ENCODE measurements at regions not wholly inside any gene's neighbourhood (a gene's known extent, or its start where the extent isn't known, plus 50 kb on each side); places are given as distances from the start of the nearest gene placed in this dataset.
"Not testable (repeated sequence)": the region's sequence is repeated elsewhere in the genome, so short reads cannot be mapped to it uniquely, and the experiment has no call there.

GRCh38 chr7:32223071-32223650 lies 153.0 kb upstream of the PDE1C start:
- no peak overlapping the region for H3K4me3 Mint-ChIP-seq
- no peaks in the 10 kb centered on the region for H3K36me3 Mint-ChIP-seq (ENCODE audit: insufficient read depth in 2 of 2)
- H3K4me1 Mint-ChIP-seq (ENCODE audit: low read depth): no peaks in the 10 kb centered on the region
- H3K27me3 Mint-ChIP-seq (ENCODE audit: low read depth): peaks cover 5% of the 10 kb centered on the region
- no peak for ATAC-seq (replicated peaks in 1 of 2)
- no peak overlapping the region for H3K27ac Mint-ChIP-seq
- H3K9me3 Mint-ChIP-seq: peaks cover 0 to 2% of the 10 kb centered on the region in 2 donors
- DNase-seq: no peak

- H3K27me3 Mint-ChIP-seq (ENCODE audit: low read depth): peaks cover 5% of the 10 kb centered on the region
- no peaks in the 10 kb centered on the region for H3K36me3 Mint-ChIP-seq (ENCODE audit: insufficient read depth in 2 of 2)
- ATAC-seq (replicated peaks in 1 of 2) (no peak), DNase-seq (no peak)
- no peak overlapping the region for H3K4me3 Mint-ChIP-seq
- H3K27ac Mint-ChIP-seq: no peak overlapping the region
- H3K9me3 Mint-ChIP-seq: peaks cover 0 to 2% of the 10 kb centered on the region in 2 donors
- no peaks in the 10 kb centered on the region for H3K4me1 Mint-ChIP-seq (ENCODE audit: low read depth)
Measured at GRCh38 chr7:32222251-32222900, 152.2 kb upstream of the PDE1C start.

- no peak overlapping the region for H3K4me3 Mint-ChIP-seq
- H3K36me3 Mint-ChIP-seq (ENCODE audit: insufficient read depth in 2 of 2): no peaks in the 10 kb centered on the region
- DNase-seq (no peak), ATAC-seq (replicated peaks in 1 of 2) (no peak)
- H3K27ac Mint-ChIP-seq: no peak overlapping the region
- H3K4me1 Mint-ChIP-seq (ENCODE audit: low read depth): no peaks in the 10 kb centered on the region
- peaks cover 0 to 2% of the 10 kb centered on the region in 2 donors for H3K9me3 Mint-ChIP-seq
- H3K27me3 Mint-ChIP-seq (ENCODE audit: low read depth): peaks cover 5% of the 10 kb centered on the region
Measured at GRCh38 chr7:32221736-32222135, 151.5 kb upstream of the PDE1C start.

- no peak overlapping the region for H3K27ac Mint-ChIP-seq
- no peak for DNase-seq
- H3K4me1 Mint-ChIP-seq (ENCODE audit: low read depth): no peaks in the 10 kb centered on the region
- H3K36me3 Mint-ChIP-seq (ENCODE audit: insufficient read depth in 2 of 2): no peaks in the 10 kb centered on the region
- H3K9me3 Mint-ChIP-seq: peaks cover 0 to 2% of the 10 kb centered on the region in 2 donors
- no peak for ATAC-seq (replicated peaks in 1 of 2)
- H3K4me3 Mint-ChIP-seq: no peak overlapping the region
- peaks cover 5% of the 10 kb centered on the region for H3K27me3 Mint-ChIP-seq (ENCODE audit: low read depth)
Measured at GRCh38 chr7:32221056-32221455, 150.8 kb upstream of the PDE1C start.

GRCh38 chr7:32219831-32220230 lies 149.6 kb upstream of the PDE1C start:
- H3K27me3 Mint-ChIP-seq (ENCODE audit: low read depth); DNase-seq; ATAC-seq (replicated peaks in 1 of 2); H3K4me1 Mint-ChIP-seq (ENCODE audit: low read depth); H3K36me3 Mint-ChIP-seq (ENCODE audit: insufficient read depth in 2 of 2); H3K4me3 Mint-ChIP-seq; H3K9me3 Mint-ChIP-seq; H3K27ac Mint-ChIP-seq: not testable (repeated sequence)

- no peak for ATAC-seq (replicated peaks in 1 of 2)
- Mint-ChIP-seq H3K27ac (no peak overlapping the region), H3K9me3 (peaks cover 0 to 2% of the 10 kb centered on the region in 2 donors), H3K4me1 (ENCODE audit: low read depth) (no peaks in the 10 kb centered on the region), H3K27me3 (ENCODE audit: low read depth) (peaks cover 5% of the 10 kb centered on the region), H3K4me3 (no peak overlapping the region), H3K36me3 (ENCODE audit: insufficient read depth in 2 of 2) (no peaks in the 10 kb centered on the region)
- DNase-seq: no peak
Measured at GRCh38 chr7:32219416-32219815, 149.2 kb upstream of the PDE1C start.

- Mint-ChIP-seq H3K27ac (no peak overlapping the region), H3K27me3 (ENCODE audit: low read depth) (peaks cover 5% of the 10 kb centered on the region), H3K4me1 (ENCODE audit: low read depth) (no peaks in the 10 kb centered on the region), H3K4me3 (no peak overlapping the region), H3K9me3 (peaks cover 0 to 2% of the 10 kb centered on the region in 2 donors), H3K36me3 (ENCODE audit: insufficient read depth in 2 of 2) (no peaks in the 10 kb centered on the region)
- DNase-seq (no peak), ATAC-seq (replicated peaks in 1 of 2) (no peak)
Measured at GRCh38 chr7:32218741-32219288, 148.6 kb upstream of the PDE1C start.

- ATAC-seq (replicated peaks in 1 of 2): no peak
- peaks cover 0 to 2% of the 10 kb centered on the region in 2 donors for H3K9me3 Mint-ChIP-seq
- H3K4me1 Mint-ChIP-seq (ENCODE audit: low read depth): no peaks in the 10 kb centered on the region
Measured at GRCh38 chr7:32218154-32218467, 147.9 kb upstream of the PDE1C start.

GRCh38 chr7:32217341-32218153 lies 147.3 kb upstream of the PDE1C start:
- ATAC-seq (replicated peaks in 1 of 2) (no peak), DNase-seq (no peak)
- no peak overlapping the region for H3K27ac Mint-ChIP-seq
- peaks cover 0 to 2% of the 10 kb centered on the region in 2 donors for H3K9me3 Mint-ChIP-seq
- H3K4me3 Mint-ChIP-seq: no peak overlapping the region
- H3K27me3 Mint-ChIP-seq (ENCODE audit: low read depth): peaks cover 5% of the 10 kb centered on the region
- H3K4me1 Mint-ChIP-seq (ENCODE audit: low read depth): no peaks in the 10 kb centered on the region
- H3K36me3 Mint-ChIP-seq (ENCODE audit: insufficient read depth in 2 of 2): no peaks in the 10 kb centered on the region

More at GRCh38 chr7:32218154-32218467, 147.9 kb upstream of the PDE1C start:
- H3K27ac Mint-ChIP-seq: no peak overlapping the region
- no peak for DNase-seq
- no peak overlapping the region for H3K4me3 Mint-ChIP-seq
- H3K27me3 Mint-ChIP-seq (ENCODE audit: low read depth): peaks cover 5% of the 10 kb centered on the region
- no peaks in the 10 kb centered on the region for H3K36me3 Mint-ChIP-seq (ENCODE audit: insufficient read depth in 2 of 2)

GRCh38 chr7:32216759-32217158 lies 146.6 kb upstream of the PDE1C start:
- peaks cover 0 to 2% of the 10 kb centered on the region in 2 donors for H3K9me3 Mint-ChIP-seq
- ATAC-seq (replicated peaks in 1 of 2) (no peak), DNase-seq (no peak)
- no peaks in the 10 kb centered on the region for H3K4me1 Mint-ChIP-seq (ENCODE audit: low read depth)
- no peak overlapping the region for H3K4me3 Mint-ChIP-seq
- H3K27me3 Mint-ChIP-seq (ENCODE audit: low read depth): peaks cover 5% of the 10 kb centered on the region
- H3K27ac Mint-ChIP-seq: no peak overlapping the region
- H3K36me3 Mint-ChIP-seq (ENCODE audit: insufficient read depth in 2 of 2): no peaks in the 10 kb centered on the region

- Mint-ChIP-seq H3K4me1 (ENCODE audit: low read depth) (no peaks in the 10 kb centered on the region), H3K9me3 (peaks cover 0 to 2% of the 10 kb centered on the region in 2 donors), H3K27ac (no peak overlapping the region), H3K4me3 (no peak overlapping the region), H3K36me3 (ENCODE audit: insufficient read depth in 2 of 2) (no peaks in the 10 kb centered on the region), H3K27me3 (ENCODE audit: low read depth) (peaks cover 5% of the 10 kb centered on the region)
- DNase-seq (no peak), ATAC-seq (replicated peaks in 1 of 2) (no peak)
Measured at GRCh38 chr7:32215697-32216096, 145.5 kb upstream of the PDE1C start.

GRCh38 chr7:32214913-32215312 lies 144.7 kb upstream of the PDE1C start:
- H3K4me1 Mint-ChIP-seq (ENCODE audit: low read depth): no peaks in the 10 kb centered on the region
- ATAC-seq (replicated peaks in 1 of 2) (no peak), DNase-seq (no peak)
- peaks cover 0 to 2% of the 10 kb centered on the region in 2 donors for H3K9me3 Mint-ChIP-seq
- peaks cover 5% of the 10 kb centered on the region for H3K27me3 Mint-ChIP-seq (ENCODE audit: low read depth)
- H3K4me3 Mint-ChIP-seq: no peak overlapping the region
- H3K36me3 Mint-ChIP-seq (ENCODE audit: insufficient read depth in 2 of 2): no peaks in the 10 kb centered on the region
- no peak overlapping the region for H3K27ac Mint-ChIP-seq

- Mint-ChIP-seq H3K4me1 (ENCODE audit: low read depth) (no peaks in the 10 kb centered on the region), H3K36me3 (ENCODE audit: insufficient read depth in 2 of 2) (no peaks in the 10 kb centered on the region), H3K27ac (no peak overlapping the region), H3K4me3 (no peak overlapping the region), H3K9me3 (no peaks in the 10 kb centered on the region), H3K27me3 (ENCODE audit: low read depth) (no peaks in the 10 kb centered on the region)
- no peak for DNase-seq
- ATAC-seq (replicated peaks in 1 of 2): no peak
Measured at GRCh38 chr7:32212321-32212720, 142.1 kb upstream of the PDE1C start.
